Prostate gland (tissue), 2 donors: ENCODE measurements at regions not wholly inside any gene's neighbourhood (a gene's known extent, or its start where the extent isn't known, plus 50 kb on each side); places are given as distances from the start of the nearest gene placed in this dataset.

ENCODE experiments used
- DNase-seq: peaks from one replicate; pipeline ENCODE4 v3.0.0-alpha.2; 2019; ENCODE audit warnings: low spot score
- H3K27ac ChIP-seq, 2 donors: fragments of 200-600 bp; sonication (generic); 2 replicates each; pipeline ENCODE4 v1.5.1; 2017 to 2019
- H3K27me3 ChIP-seq: fragments of 200-600 bp; sonication (generic); replicated peaks from 2 replicates; pipeline ENCODE4 v1.5.1; 2019; ENCODE audit not compliant: insufficient read depth
- H3K36me3 ChIP-seq, 2 donors: fragments of 200-600 bp; sonication (generic); 1 replicate in 1 of 2; 2 replicates in 1 of 2; pipeline versions ENCODE4 v1.5.1 to v1.8.1; 2017 to 2019
- H3K4me1 ChIP-seq: fragments of 200-600 bp; sonication (generic); replicated peaks from 2 replicates; pipeline ENCODE4 v1.5.1; 2019
- H3K4me3 ChIP-seq, 2 donors: fragments of 200-600 bp; sonication (generic); 2 replicates each; pipeline ENCODE4 v1.5.1; 2017 to 2019
- H3K9me3 ChIP-seq: fragments of 200-600 bp; sonication (generic); 2 replicates; pipeline ENCODE4 v1.5.1; 2017
- POLR2A ChIP-seq: fragments of 450-650 bp; IDR thresholded peaks from one replicate; pipeline ENCODE4 v1.6.1; 2016; ENCODE audit warnings: antibody characterized with exemption, mild to moderate bottlenecking
- POLR2AphosphoS5 ChIP-seq: sonication (generic); formaldehyde crosslinking; IDR thresholded peaks from one replicate; pipeline ENCODE4 v1.6.1; 2017; ENCODE audit warnings: antibody characterized with exemption
- WGBS: methylation state at CpG from one replicate; pipeline ENCODE4 v1.1.5; 2018; 5-methylcytosine and 5-hydroxymethylcytosine counted together
- intact Hi-C: fragments of 100-400 bp; cut with DNase I; formaldehyde crosslinking; loops from one replicate; pipeline ENCODE4 v1.14.2; 2022
- TF ChIP-seq, protein P1 (sequence below), 4 experiments: fragments of 200-600 bp in 2 of 4; fragments of 450-650 bp in 2 of 4; sonication (generic) in 2 of 4; IDR thresholded peaks; 1 replicate in 3 of 4; 2 replicates in 1 of 4; pipeline ENCODE4 v1.5.1; 2016 to 2019; ENCODE audit warnings: antibody characterized with exemption in 4 of 4, mild to moderate bottlenecking in 2 of 4, moderate library complexity in 2 of 4

DNA sequence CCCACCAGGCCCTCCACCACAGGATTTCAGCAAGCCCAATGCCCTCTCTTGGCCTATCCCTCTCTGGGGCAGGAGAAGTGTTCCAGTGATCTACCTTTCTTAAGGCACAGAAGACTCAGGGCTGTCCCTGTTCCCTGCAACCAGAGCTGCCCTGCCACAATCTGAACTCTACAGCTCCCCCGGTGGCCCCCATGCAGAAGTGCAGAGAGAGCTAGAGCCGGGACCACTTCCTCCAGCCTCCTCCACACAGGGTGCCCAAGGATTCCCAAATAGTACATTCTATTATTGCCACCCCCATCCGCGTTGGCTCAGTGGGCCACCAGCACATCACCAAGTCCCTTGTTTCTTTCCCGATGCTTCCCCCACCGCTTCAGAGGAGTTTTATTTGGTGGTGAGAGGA, 114.8 kb upstream of the PTPRM start:
- Histone ChIP-seq H3K27ac (no peak overlapping the region), H3K27me3 (no peaks in the 10 kb centered on the region), H3K36me3 (no peaks in the 10 kb centered on the region), H3K4me1 (no peaks in the 10 kb centered on the region), H3K4me3 (no peak overlapping the region), H3K9me3 (no peaks in the 10 kb centered on the region)
- intact Hi-C loops, result loop anchor here (10.0 kb wide), 1 partner anchor 178 kb away; no protein-coding TSS in a partner anchor
- 59% methylated on average over 6 of the region's 6 CpGs for WGBS
- no peak for TF ChIP-seq POLR2A
- TF ChIP-seq, protein P1, sequence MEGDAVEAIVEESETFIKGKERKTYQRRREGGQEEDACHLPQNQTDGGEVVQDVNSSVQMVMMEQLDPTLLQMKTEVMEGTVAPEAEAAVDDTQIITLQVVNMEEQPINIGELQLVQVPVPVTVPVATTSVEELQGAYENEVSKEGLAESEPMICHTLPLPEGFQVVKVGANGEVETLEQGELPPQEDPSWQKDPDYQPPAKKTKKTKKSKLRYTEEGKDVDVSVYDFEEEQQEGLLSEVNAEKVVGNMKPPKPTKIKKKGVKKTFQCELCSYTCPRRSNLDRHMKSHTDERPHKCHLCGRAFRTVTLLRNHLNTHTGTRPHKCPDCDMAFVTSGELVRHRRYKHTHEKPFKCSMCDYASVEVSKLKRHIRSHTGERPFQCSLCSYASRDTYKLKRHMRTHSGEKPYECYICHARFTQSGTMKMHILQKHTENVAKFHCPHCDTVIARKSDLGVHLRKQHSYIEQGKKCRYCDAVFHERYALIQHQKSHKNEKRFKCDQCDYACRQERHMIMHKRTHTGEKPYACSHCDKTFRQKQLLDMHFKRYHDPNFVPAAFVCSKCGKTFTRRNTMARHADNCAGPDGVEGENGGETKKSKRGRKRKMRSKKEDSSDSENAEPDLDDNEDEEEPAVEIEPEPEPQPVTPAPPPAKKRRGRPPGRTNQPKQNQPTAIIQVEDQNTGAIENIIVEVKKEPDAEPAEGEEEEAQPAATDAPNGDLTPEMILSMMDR (IDR thresholded peaks at IDR 0.05), result peak in 2 of 4 experiments; percentile 32 to 45
- no peak for TF ChIP-seq POLR2AphosphoS5
- no peak for DNase-seq

DNA sequence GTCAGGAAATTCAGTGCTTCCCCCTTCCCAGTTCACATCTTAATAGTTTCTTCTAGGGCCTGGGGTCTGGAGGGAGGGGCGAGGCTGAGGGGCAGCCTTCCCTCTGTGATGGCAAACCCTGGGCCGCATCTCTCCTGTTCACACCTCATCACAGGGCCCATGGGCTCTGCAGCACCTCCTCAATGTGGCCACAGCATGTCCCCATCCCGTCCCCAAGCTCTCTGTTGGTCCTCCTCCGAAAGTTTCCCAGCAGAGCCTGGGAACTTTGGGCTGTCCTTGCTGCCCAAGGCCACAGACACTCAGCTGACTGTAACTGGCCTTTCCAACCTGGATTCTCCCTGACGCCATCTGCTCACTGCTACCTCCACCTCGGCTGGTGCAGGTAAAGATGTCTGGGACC, 112.7 kb upstream of the PTPRM start:
- H3K36me3 ChIP-seq, result no peaks in the 10 kb centered on the region
- over 99% methylated on average over 6 of the region's 6 CpGs for WGBS
- no peaks in the 10 kb centered on the region for H3K4me1 ChIP-seq
- no peaks in the 10 kb centered on the region for H3K27me3 ChIP-seq
- no peaks in the 10 kb centered on the region for H3K9me3 ChIP-seq
- H3K27ac ChIP-seq, result no peak overlapping the region
- DNase-seq, result no peak
- no peak for TF ChIP-seq POLR2A
- TF ChIP-seq, protein P1 (IDR thresholded peaks at IDR 0.05), result no peak
- no peak for TF ChIP-seq POLR2AphosphoS5
- no peak overlapping the region for H3K4me3 ChIP-seq
- intact Hi-C loops, result loop anchor here (10.0 kb wide), 1 partner anchor 180 kb away; no protein-coding TSS in a partner anchor

DNA sequence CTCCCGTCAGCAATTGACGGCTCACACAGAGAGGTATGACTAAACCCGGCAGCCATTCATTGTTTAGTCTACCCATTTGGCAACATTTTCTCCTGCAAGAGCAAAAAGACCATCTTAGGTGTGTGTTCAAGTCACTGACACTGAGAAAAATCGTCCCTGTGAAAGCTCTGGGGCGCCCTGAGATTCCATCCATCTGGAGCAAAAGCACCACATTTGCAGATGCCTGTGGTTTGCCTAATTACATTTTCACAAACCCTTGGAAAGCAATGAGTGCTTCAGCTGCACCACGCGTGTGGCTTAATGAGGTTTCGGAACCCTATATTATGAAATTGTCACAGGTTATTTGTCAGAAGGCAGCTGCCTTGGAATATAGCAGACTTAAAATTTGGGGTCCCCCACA, 110.7 kb upstream of the PTPRM start:
- TF ChIP-seq POLR2AphosphoS5 (no peak), POLR2A (no peak)
- TF ChIP-seq, protein P1 (IDR thresholded peaks at IDR 0.05), result no peak
- no peak for DNase-seq
- H3K9me3 ChIP-seq, result no peaks in the 10 kb centered on the region
- no peaks in the 10 kb centered on the region for H3K36me3 ChIP-seq
- intact Hi-C loops, result loop anchor here (10.0 kb wide), 1 partner anchor 182 kb away; no protein-coding TSS in a partner anchor
- H3K27me3 ChIP-seq, result no peaks in the 10 kb centered on the region
- H3K4me1 ChIP-seq, result no peaks in the 10 kb centered on the region
- no peak overlapping the region for H3K4me3 ChIP-seq
- no peak overlapping the region for H3K27ac ChIP-seq
- 87% methylated on average over 8 of the region's 8 CpGs for WGBS

DNA sequence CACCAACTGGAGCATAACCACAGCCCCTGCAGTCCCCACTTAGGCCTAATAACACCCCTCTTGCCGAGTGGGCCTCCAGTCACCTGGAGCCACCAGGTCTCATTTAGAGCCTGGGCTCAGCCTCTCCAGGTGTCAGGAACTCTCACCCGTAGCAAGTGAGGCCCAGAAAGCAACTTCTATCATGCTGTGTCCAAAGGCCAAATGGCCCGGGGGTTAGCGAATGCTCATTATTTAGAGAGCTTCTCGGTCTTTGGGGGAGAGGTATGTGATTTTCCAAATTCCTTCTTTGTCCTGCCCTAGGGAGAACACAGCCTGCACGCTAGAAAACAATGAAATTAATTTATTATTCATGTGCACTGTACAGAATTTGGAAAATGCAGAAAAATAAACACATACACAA, 109.9 kb upstream of the PTPRM start:
- H3K27ac ChIP-seq, result no peak overlapping the region
- 91% methylated on average over 6 of the region's 6 CpGs for WGBS
- H3K36me3 ChIP-seq, result no peaks in the 10 kb centered on the region
- H3K9me3 ChIP-seq, result no peaks in the 10 kb centered on the region
- TF ChIP-seq POLR2A, result no peak
- TF ChIP-seq, protein P1 (IDR thresholded peaks at IDR 0.05), result no peak
- TF ChIP-seq POLR2AphosphoS5, result no peak
- no peaks in the 10 kb centered on the region for H3K27me3 ChIP-seq
- H3K4me1 ChIP-seq, result no peaks in the 10 kb centered on the region
- H3K4me3 ChIP-seq, result no peak overlapping the region
- DNase-seq, result no peak
- intact Hi-C loops, result loop anchor here (10.0 kb wide), 1 partner anchor 182 kb away; no protein-coding TSS in a partner anchor

DNA sequence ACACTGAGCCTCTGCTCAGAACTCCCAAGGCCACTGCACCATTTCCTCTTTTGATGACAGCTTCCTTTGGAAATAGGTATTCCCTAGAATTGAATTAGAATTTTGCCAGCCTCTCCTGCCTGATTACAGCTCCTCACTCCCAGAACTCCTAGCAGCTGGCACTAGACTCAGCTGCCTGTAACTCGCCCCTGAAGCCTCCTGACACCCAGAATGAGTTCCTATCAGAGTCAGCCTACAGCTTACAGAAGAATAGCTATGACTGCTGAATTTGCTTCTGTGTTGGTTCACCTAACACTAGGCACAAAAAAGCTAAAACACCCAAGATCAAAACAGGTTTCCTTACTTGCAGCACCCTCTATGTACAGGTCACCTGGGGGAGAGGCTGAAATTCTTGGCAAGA, 108.2 kb upstream of the PTPRM start:
- no peaks in the 10 kb centered on the region for H3K9me3 ChIP-seq
- H3K27me3 ChIP-seq, result no peaks in the 10 kb centered on the region
- TF ChIP-seq, protein P1 (IDR thresholded peaks at IDR 0.05), result no peak
- TF ChIP-seq POLR2A, result no peak
- TF ChIP-seq POLR2AphosphoS5, result no peak
- intact Hi-C loops, result loop anchor here (10.0 kb wide), 1 partner anchor 184 kb away; no protein-coding TSS in a partner anchor
- H3K36me3 ChIP-seq, result no peaks in the 10 kb centered on the region
- WGBS, result 75% methylated on average over 1 of the region's 1 CpG
- H3K27ac ChIP-seq, result no peak overlapping the region
- DNase-seq, result no peak
- H3K4me3 ChIP-seq, result no peak overlapping the region
- no peaks in the 10 kb centered on the region for H3K4me1 ChIP-seq
